DMS 273 (cell line): ENCODE measurements at regions not wholly inside any gene's neighbourhood (a gene's known extent, or its start where the extent isn't known, plus 50 kb on each side); places are given as distances from the start of the nearest gene placed in this dataset.

Experiments used
- DNase-seq: peaks from one replicate; lab custom pipeline; 2025; ENCODE audit not compliant: unreplicated experiment; lab: John Stamatoyannopoulos, UW

DNA sequence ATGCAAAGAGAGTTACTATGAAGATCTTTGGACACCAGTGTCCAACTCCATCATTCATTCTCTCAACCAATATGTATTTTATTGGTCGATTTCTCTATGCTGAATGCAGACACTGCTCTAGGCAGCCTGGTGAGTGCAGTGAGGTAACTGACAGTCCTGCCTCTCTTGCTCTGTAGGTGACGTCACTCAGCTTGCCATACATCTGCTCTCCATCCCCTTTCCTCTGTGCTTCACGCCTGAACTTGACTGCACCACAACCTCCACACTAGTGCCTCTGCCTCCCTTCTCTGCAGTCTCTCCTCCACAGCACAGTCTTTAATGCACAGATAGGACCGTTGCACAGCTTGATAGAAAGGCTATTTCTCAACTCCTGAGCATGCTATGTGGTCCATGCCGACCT is 344.9 kb upstream of the NOCT start:
- no peak for DNase-seq

DNA sequence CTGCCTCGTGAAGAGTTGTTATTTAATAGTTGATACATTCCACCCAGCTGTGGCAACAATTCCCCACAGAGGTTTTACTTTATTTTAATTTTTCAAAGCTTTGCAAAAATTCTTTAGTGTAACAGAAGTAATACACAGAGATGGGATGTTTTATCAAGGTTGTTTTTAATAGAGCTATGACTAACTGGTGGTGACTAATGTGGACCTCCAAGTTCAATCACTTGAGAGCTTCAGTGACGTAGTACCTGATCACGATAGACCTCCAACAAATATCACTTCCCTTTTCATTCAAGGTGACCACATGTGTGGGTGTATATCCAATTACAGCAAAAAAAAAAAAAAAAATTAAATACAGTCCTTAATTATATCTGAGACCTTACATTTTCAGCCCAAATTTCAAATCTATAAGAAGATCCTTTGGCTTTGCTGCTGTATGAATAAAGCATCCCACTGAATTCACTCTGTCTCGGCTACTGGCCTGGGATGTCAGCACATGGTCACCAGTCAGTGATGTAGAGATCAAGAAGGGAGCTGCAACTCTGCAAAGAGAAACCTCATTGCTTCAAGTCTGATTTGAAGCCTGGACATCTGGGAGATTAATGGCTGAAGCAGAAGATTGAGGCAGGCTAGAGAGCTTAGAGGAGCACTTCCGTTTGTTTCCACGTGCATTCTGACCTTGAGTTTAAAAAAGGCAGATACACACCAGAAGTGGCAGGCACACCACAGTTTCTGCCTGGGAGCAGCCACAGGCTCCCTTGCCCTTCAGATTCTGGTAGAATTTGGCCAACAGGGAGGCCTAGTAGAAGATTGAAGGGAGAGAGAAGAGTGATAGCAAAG is 345.9 kb upstream of the NOCT start:
- DNase-seq, result no peak

DNA sequence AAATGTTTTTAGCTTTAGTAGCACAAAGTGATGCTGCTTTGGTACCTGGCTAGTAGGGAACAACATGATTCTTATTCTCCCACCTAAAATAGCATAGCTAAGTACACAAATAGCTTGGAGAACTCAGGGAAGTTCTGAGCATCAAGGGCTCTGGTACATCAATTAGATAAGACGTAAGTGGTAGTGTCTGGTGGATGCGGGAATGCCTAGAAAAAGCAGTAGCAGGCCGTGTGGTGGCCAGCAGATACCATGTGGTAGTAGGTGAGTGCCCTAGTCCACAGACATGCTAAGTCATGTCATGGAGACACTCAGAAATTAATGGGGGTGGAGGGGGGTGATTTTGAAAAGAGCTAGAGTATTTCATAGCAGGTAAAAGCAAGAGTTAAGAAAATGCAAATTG is 347.3 kb upstream of the NOCT start:
- no peak for DNase-seq

DNA sequence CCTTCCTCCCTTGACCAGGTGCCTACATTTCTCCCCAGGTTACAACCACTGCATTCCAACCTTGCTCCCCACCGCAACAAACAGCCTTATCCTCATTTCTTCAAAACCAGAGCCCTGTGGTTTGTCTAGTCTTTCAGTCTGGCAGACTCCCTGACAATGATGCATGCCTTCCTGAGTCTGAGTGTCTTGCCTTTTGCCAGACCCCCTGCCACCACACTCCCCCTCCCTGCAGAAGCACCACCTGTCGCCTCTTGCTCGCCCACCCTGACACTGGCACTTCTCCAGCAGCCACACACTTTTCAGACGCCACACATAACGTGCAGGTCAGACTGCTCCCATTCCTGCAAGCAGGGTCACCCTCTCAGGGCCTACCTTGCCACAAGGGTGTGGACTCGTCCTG is 349.2 kb upstream of the NOCT start:
- DNase-seq, result peak; percentile 25

DNA sequence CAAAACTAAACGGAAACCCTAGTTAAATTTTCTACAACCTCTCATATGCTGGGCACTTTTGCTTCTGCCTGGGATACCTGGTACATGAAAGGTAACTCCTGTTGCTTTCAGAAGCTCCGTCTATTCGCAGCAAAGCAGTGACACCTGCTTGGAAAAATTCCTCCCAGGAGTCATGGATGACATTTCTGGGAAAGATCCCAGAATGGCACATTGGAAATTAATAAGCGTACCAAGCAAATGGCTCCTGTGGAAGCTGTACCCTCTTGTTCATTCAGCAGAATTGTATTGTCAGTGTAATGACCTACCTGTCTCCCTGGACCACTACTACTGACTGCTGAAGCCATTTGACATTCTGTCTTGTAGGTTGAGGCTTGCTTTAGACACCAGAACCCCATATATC is 349.7 kb upstream of the NOCT start:
- no peak for DNase-seq

DNA sequence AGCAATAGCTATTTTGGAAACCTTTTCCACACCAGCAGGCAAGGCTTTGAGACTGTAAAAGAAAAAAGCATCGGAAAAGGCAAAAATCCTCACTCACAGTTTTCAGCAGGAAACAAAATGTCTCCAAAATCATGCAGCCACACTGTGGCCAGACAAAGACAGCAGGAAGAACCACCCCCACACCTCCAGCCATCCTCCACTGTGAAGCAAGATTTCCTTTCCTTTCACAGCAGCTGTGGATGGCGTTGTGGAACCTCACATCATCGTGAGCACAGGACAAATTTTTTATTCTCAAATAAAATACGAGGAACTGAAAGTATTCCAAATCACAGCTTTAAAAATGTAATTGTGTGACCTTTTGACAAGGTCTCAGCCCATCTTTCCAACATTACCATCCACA is 351.7 kb upstream of the NOCT start:
- no peak for DNase-seq

DNA sequence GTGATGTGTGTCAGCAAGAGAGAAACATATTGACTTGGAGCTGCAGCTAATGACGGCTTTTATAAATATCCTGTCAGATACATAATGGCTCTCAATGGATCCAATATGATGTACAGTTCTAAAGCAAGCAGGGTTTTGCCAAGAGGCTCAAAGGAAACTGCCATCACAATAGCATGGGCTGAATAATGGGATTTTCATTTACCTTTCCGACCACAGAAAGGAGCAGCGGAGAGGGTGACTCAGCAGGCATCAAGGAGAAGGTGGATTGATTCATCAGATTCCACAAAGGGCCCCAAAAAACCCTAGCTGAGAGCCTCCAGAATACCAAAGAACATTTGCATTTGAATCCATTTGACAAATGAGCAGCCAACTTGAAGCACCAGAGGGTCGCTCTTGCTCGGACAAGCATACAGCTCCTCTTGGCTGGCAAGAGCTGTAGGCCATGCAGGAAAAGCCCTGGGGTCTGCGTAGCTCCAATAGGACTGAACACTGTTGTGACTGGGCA is 355.7 kb upstream of the NOCT start:
- no peak for DNase-seq

DNA sequence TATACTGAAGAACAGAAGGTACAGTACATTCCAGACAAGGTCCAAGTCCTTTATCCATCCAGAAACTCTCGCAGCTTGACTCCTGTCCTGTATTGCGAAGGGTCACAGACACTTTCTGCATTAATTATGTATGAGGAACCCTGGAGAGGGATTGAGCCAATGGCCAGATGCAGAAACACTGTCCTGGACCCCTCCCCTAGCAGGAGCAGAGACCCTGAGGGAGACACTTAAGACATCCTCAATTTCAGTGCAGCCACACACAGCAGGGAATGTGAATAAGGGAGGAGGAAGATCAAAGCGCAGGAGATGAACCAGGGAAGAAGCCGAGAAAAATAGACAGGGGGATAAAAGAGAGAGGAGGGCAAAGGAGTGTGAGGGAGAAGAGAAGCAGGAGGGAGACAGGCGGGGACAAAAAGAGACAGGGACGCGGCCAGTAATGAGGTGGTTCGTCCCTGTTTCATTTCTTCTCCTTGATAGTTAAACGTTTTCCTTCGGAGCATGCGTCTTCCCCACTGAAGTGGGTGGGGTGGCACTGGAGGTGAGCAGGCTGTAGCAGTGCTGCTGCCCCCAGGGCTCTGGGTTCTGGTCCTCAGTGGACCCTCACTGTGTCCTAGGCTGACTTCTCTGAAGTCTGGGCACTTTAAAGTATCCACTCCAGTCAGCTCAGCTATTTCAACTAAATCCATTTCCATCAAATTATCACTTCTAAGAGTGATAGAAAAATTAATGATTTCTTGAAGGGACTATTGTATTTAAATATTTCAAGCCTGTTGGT is 356.4 kb upstream of the NOCT start:
- DNase-seq, result no peak

DNA sequence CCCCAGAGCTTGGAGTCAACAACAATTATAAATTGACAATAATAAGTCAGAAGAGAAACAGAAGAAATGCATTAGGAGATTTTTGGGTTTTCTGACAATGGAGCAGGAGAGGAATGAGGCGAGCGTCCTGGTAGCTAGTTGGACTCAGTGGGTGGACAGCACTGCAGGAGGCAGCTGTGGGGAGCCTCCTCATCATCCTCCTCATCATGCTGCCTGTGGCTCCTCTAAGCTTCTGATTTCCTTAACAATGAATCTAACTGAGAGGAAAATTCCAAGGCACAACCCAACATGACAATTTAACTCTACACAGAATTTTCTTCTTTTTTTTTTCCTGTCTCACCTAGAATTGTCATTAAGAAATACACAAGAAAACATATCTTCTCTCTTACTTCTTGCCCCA is 357.1 kb upstream of the NOCT start:
- DNase-seq, result no peak

DNA sequence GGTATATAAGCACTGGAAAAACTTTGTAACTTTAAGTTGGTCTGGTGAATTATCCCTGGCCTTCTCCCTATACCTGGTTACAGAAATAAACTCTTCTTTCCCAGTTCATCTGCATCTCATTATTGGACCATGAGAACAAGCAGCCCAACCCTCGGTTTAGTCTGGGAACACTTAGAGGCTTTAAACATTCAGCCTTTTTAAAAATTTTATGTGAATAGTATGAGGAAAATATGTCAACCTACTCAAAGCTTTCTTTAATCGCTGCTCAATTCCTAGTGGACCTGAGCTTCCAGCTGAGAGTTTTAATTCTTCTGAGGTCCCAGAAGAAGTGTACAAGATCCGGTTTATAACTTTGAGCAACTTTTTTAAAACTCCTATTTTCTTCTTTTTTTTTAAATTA is 358.6 kb upstream of the NOCT start:
- no peak for DNase-seq

DNA sequence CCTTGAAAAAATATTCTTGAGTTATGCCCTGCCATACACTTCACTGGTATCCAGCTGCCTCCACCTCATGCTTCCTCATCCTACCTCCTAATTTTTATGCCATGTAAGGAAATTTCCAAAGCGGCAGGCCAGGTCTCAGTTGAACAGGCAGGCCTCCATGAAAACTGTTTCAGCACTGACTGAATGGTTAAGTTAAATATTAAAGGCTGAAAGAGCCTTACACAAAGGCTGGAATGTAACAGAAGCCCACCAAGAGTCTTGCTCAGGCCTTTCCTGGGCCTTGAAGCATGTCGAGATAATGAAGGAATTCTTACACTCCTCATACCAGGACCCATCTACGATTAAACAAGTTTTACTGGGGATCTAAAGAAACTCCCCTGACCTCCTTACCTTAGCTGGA is 359.6 kb upstream of the NOCT start:
- DNase-seq, result no peak

DNA sequence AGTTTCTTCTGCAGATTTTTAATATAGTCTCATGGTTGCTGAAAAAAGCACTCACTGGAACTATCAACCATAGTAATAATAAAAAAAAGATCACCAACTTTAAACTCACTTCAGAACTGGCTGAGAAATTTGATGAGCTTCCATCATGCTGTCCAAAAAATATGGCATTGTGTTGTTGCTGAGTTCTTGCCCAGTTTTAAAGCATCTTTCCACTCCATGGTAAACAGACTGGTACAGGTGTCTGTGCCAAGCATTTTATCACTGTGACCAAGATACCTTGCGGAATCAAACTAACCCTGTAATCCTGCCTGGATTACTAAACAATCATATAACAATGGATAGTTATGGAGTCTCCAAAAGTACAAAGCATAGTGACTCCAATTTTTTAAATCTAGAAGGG is 360.3 kb upstream of the NOCT start:
- no peak for DNase-seq

DNA sequence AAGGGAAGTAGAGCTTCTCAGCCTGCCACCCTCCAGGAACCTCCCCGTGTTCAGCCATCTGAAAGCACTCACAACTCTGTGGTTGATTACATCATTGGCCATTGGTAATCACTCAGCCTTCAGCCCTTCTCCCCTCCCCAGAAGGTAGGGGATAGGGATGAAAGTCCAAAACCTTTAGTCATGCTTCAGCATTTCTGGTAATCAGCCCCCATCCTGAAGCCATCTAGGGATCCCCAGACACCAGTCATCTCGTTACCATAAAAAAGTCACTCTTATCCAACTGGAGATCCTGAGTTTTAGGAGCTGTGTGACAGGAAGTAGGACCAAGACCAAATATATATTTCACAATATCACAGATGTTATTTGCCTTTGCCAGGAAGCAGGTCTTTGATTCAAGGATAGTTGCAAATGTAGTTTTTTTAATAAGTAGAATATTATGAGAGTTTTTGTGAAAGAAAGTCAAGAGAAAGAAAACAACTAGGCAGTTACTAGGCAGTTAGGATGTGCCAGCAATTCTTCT is 364.6 kb upstream of the NOCT start:
- no peak for DNase-seq

DNA sequence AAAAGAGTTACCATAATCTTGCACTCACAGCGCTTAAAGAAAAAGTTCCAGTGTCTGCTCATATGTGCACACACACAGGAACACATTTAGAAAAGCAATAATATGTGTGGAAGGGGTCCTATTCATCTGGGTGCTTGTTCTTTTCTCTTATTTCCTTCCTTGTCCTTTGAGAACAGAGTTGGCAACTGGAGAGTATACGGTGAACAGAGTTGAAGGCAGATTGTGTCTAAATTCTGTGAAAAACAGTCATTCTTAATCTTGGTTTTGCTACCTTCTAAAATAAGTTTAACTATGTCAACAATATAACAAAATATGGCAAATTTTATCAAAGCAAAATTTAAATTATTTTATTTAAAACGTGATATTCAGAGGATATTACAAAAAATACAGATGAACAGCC is 365.1 kb upstream of the NOCT start:
- DNase-seq, result no peak

DNA sequence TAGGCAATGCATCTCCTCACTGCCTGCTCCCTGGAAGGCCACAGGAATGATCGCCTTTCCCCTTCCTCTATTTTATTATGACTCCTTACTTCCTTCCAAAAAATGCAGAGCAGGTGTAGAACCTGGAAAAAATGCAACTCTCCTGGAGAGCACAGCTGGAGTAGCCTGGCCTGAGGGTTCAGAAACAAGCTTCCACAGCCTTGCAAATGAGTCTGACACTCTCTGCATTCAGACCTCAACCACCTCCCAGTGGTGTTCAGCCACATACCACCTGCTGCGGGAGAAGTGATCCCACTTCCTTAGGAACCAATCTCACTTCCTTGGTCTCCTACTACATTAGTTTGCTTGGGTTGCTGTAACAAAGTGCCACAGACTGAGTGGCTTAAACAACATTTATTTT is 368.1 kb upstream of the NOCT start:
- no peak for DNase-seq

DNA sequence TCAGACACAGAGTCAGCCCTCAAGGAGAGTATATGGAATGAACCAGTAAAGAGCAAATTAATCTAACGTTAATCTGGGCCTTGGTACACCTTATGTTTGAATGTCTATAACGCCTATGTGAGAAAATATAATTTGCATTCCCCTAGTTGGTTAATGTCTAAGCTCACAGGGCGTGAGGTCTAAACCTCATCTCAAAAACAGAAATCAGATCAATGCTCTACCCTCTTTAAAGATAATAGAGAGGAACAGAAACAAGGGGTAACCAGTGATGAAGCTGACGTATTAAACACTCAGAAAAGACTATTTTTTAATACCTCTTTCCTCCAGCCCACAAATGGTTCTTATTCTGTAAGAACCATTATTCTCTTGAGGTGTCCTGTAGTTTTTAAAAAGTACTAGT is 369.2 kb upstream of the NOCT start:
- DNase-seq, result no peak

DNA sequence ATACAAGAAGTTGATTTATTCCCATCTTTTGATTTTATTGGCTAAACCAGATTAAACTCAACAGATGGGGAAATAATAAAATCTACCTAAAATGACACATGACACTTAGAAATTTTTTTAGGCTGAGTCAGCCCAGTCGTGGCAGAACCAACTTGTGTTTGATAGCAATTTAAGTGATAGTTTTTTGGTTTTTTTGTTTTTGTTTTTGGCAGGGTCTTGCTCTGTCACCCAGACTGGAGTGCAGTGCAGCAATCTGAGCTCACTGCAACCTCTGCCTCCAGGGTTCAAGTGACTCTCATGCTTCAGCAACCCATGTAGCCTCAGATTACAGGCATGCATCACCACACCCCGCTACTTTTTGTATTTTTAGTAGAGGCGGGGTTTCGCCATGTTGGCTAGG is 370.3 kb upstream of the NOCT start:
- DNase-seq, result no peak

DNA sequence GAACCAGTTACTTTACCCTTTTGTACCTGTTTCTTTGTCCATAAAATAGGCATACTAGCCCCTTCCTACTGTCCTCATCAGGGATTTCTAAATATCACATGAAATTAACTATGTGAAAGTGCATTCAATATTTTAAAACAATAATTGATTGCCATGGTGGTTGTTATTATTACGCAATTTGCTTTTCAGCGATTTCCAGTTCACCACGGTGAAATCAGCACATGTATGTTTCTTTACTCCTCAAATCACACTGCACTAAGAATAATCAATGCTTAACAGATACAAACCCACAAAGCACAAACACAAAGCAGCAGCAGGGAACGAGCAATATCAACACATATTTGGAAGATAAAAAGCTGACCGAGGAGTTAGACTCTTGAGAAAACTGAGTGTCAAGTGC is 371.3 kb upstream of the NOCT start:
- no peak for DNase-seq

DNA sequence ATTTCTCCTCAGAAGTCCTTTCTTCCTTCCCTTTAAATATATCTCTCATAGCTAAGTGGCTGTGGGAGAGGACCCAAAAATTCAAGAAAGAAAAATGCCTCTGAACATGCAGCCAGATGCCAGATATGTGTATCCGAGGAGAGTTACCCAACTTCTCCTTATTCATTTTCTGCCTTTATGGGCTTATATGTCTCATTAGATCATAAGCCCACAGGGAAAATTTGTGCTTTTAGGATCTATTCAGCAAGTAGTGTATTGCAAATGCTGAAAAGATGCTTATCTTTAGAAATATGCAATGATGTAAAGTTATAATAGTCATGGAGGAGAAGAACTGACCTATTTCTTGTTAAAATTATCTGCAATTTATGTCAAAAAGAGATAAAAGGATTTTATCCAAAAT is 371.8 kb upstream of the NOCT start:
- DNase-seq, result no peak

DNA sequence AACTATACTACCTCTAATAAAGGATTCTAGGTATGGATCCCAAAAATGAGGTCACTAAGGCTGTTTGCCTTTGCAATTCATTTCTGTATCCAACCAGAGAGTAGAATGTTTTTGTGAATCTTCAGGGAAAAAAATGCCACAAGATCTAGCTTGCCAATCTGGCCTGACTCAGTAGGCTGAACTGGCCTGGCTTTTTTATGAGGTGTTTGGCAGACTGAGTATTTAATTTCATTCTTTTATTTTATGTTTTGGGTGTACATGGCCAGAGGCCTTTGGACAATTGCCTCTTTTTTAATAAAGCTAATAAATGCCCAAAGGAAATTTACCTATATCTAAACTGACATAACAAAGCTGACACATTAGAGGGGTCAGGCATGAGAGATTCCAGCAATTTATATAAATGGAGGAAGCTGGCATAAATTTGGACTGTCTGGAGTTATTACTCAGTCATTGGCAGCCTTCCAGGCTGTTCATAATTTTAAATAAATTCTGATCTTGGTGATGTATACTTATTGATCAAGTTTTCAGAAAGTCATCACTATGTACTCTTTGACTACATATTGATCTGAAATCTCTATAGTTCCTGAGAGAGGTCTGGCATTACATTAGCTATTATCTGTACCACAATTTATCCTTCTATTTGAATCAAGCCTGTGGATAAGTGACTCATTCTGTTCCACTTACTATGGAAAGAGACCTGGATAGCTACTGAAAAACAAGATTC is 376.4 kb upstream of the NOCT start:
- no peak for DNase-seq

DNA sequence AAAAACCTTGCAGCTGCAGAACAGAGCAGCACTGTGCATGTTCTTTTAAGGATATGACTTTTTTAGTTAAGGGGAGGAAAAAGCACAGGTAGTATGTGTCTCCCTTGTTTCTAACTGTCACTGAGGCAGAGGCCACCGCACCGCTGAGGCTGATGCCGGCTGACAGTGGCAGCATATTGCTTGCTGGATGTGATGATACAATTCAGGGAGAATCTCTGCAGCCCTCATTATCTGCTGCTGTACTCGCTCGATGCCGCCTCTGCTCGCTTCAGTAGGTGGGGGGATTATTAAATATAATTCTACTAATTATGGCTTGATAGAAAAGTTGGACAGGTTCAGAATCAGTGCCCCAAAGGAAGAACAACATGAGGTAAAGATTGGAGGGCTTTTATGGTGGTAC is 378.8 kb upstream of the NOCT start:
- no peak for DNase-seq

DNA sequence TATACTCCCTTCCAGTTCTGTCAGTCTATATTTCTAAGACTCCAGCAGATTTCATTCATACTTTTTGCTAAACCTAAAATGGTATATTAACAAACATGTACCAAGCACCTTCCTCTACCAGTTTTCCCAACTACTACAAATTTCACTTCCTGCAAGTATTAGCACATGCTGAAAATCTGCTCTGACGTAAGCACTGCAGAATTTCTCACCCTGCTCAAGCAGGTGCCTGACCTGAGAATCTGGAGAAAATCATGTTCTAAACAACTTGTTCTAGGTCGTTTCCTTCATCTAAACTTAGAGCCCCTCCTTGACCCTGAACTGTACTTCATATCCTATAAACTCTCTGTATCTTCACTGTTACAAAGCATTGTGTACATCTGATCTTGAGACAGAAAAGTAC is 380.7 kb upstream of the NOCT start:
- DNase-seq, result no peak
